ENCODE measurements at regions not wholly inside any gene's neighbourhood (a gene's known extent, or its start where the extent isn't known, plus 50 kb on each side); places are given as distances from the start of the nearest gene placed in this dataset.

DNA sequence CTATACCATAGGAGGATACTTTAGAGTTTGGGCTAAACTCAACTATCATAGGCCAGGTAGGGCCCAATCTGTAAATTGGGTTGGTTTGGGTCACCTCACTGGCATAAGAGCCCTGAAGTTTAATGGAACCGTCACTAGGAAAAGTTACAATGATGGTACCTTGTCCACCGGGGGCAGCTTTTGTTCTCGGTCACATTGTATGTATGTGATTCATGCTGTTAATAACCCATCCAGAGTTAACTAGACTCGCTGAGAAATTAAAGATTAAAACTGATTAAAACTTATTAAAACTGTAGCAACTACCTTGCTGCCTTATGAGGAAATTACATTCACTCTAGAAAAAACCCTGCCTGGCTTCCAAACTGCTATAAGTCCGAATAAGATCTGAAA lies 145.0 kb upstream of the TMCO5A start:
- no peaks in the 10 kb centered on the region for H3K9me3 ChIP-seq
- intact Hi-C loops (cut with DNase I; ENCODE audit: low total_unique reads), result no loop called here
- H3K36me3 ChIP-seq, result no peaks in the 10 kb centered on the region
- no peaks in the 10 kb centered on the region for H3K4me1 ChIP-seq
- no peak for DNase-seq
- no peak for TF ChIP-seq POLR2A (IDR thresholded peaks at IDR 0.05)
- TF ChIP-seq, protein P1, sequence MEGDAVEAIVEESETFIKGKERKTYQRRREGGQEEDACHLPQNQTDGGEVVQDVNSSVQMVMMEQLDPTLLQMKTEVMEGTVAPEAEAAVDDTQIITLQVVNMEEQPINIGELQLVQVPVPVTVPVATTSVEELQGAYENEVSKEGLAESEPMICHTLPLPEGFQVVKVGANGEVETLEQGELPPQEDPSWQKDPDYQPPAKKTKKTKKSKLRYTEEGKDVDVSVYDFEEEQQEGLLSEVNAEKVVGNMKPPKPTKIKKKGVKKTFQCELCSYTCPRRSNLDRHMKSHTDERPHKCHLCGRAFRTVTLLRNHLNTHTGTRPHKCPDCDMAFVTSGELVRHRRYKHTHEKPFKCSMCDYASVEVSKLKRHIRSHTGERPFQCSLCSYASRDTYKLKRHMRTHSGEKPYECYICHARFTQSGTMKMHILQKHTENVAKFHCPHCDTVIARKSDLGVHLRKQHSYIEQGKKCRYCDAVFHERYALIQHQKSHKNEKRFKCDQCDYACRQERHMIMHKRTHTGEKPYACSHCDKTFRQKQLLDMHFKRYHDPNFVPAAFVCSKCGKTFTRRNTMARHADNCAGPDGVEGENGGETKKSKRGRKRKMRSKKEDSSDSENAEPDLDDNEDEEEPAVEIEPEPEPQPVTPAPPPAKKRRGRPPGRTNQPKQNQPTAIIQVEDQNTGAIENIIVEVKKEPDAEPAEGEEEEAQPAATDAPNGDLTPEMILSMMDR (IDR thresholded peaks at IDR 0.05), result no peak
- H3K4me3 ChIP-seq, result no peak overlapping the region
- no peaks in the 10 kb centered on the region for H3K27me3 ChIP-seq
- no peak overlapping the region for H3K27ac ChIP-seq

DNA sequence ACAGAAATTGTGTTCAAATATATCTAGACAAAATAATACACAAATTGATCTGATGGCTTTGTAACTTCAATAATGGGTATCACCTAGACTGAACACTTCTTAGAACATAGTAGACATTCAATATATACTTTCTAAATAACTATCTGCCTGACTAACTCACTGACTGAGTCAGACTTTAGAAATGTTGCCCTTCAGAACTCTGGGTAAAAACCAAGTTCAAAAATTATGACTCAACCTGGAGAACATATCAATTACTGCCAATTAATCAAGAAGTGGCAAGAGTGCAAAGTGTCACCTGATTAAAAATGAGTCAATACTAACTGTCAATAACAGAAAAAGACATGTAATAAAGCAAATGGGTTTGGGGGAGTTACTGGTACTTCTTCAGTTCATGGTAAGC lies 144.6 kb upstream of the TMCO5A start:
- Histone ChIP-seq H3K27ac (no peak overlapping the region), H3K27me3 (no peaks in the 10 kb centered on the region), H3K36me3 (no peaks in the 10 kb centered on the region), H3K9me3 (no peaks in the 10 kb centered on the region), H3K4me1 (no peaks in the 10 kb centered on the region), H3K4me3 (no peak overlapping the region)
- no peak for DNase-seq
- intact Hi-C loops (cut with DNase I; ENCODE audit: low total_unique reads), result no loop called here
- TF ChIP-seq, protein P1 (IDR thresholded peaks at IDR 0.05), result no peak
- no peak for TF ChIP-seq POLR2A (IDR thresholded peaks at IDR 0.05)

DNA sequence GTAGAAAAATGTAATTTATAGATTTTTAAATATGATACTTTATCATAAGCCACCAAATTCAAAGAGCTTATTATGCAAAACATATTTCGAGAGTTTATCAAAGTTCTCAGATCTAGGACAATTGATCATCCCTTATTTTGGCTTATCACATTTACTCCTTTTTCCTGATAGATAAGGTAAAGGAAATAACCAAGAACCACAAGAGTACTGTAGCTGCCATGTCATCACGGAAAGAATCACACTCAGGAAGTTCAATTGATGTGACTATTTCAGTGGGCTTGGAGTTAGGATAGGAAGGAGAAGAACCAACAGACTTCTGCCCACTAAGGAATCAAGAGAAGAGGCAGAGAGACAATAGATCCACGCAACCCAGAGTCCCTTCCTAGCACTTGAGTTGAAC lies 142.7 kb upstream of the TMCO5A start:
- no peak overlapping the region for H3K27ac ChIP-seq
- H3K36me3 ChIP-seq, result no peaks in the 10 kb centered on the region
- no peaks in the 10 kb centered on the region for H3K4me1 ChIP-seq
- intact Hi-C loops (cut with DNase I; ENCODE audit: low total_unique reads), result no loop called here
- H3K27me3 ChIP-seq, result no peaks in the 10 kb centered on the region
- no peak for DNase-seq
- TF ChIP-seq, protein P1 (IDR thresholded peaks at IDR 0.05), result no peak
- H3K4me3 ChIP-seq, result no peak overlapping the region
- H3K9me3 ChIP-seq, result no peaks in the 10 kb centered on the region

DNA sequence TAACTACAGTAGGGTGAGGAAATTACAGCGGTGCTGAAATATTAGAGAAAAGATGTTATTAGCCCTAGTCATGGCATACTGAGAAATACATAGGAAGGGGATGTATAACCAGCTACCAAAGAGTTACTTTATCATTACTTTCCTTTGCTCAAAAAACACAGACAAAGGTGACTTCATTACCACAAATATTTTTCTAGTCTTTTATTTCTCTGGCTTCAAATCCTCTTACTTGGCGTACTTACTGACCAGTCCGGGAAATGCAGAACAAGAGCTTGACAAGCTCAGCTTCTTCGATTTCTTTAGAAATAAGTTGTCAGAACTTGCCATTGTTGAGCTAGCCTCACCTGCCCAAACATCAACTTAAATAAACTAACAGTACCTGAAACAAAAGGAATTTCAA lies 142.1 kb upstream of the TMCO5A start:
- intact Hi-C loops (cut with DNase I; ENCODE audit: low total_unique reads), result no loop called here
- Histone ChIP-seq H3K9me3 (no peaks in the 10 kb centered on the region), H3K27ac (no peak overlapping the region), H3K4me1 (no peaks in the 10 kb centered on the region), H3K36me3 (no peaks in the 10 kb centered on the region), H3K27me3 (no peaks in the 10 kb centered on the region), H3K4me3 (no peak overlapping the region)
- no peak for TF ChIP-seq POLR2A (IDR thresholded peaks at IDR 0.05)
- TF ChIP-seq, protein P1 (IDR thresholded peaks at IDR 0.05), result no peak
- DNase-seq, result no peak

DNA sequence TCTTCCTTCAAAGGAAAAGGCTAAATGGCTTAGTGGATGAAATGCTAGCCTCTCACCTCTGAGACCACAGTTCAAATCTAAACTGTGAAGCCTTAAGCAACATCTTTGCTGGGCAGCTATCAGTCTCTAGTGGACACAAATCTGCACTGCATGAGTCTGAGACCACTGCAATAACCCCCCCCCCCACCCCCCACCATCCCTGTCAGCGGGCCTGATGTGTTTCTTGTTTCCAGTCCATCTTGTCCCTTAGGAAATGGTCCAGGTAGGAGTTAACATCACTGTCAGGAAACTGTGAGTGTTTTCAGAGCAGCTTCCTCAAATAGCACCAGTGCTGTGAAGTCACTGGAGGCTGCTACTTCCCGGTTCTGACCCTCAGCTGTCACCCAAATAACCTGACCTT lies 140.6 kb upstream of the TMCO5A start:
- Histone ChIP-seq H3K4me3 (no peak overlapping the region), H3K27me3 (no peaks in the 10 kb centered on the region), H3K9me3 (no peaks in the 10 kb centered on the region), H3K36me3 (no peaks in the 10 kb centered on the region), H3K4me1 (no peaks in the 10 kb centered on the region), H3K27ac (no peak overlapping the region)
- intact Hi-C loops (cut with DNase I; ENCODE audit: low total_unique reads), result no loop called here
- no peak for DNase-seq
- TF ChIP-seq, protein P1 (IDR thresholded peaks at IDR 0.05), result no peak
- no peak for TF ChIP-seq POLR2A (IDR thresholded peaks at IDR 0.05)
